ENCODE measurements at regions not wholly inside any gene's neighbourhood (a gene's known extent, or its start where the extent isn't known, plus 50 kb on each side); places are given as distances from the start of the nearest gene placed in this dataset.

- TF ChIP-seq CTCF (IDR thresholded peaks at IDR 0.05) (no peak), POLR2A (IDR thresholded peaks at IDR 0.05) (no peak), POLR2AphosphoS5 (IDR thresholded peaks at IDR 0.05) (no peak), EP300 (IDR thresholded peaks at IDR 0.05) (no peak)
Measured at GRCh38 chr18:2207294-2207693, 364.0 kb downstream of the METTL4 start.

All from stomach (tissue), 4 donors.